Astrocyte (in vitro differentiated cells and primary cell): ENCODE measurements at regions not wholly inside any gene's neighbourhood (a gene's known extent, or its start where the extent isn't known, plus 50 kb on each side); places are given as distances from the start of the nearest gene placed in this dataset.

ENCODE experiments used
- CTCF ChIP-seq: IDR thresholded peaks from 2 replicates; pipeline ENCODE4 v1.5.1; 2011; ENCODE audit warnings: low read depth, mild to moderate bottlenecking, inconsistent platforms, low read length, moderate library complexity; ENCODE audit not compliant: insufficient read depth
- EZH2 ChIP-seq: IDR thresholded peaks from 2 replicates; pipeline ENCODE4 v1.6.1; 2012; ENCODE audit warnings: mild to moderate bottlenecking, low read length, inconsistent platforms; ENCODE audit not compliant: insufficient read depth

GRCh38 chr20:51159981-51160380 lies 137.1 kb upstream of the KCNG1 start:
- TF ChIP-seq CTCF (no peak), EZH2 (no peak)
